Peyer's patch (tissue), 4 donors: ENCODE measurements at regions not wholly inside any gene's neighbourhood (a gene's known extent, or its start where the extent isn't known, plus 50 kb on each side); places are given as distances from the start of the nearest gene placed in this dataset.

Experiments used
- DNase-seq, 3 donors: peaks; one replicate each; pipeline ENCODE4 v3.0.0-alpha.2; 2017 to 2019
- H3K27ac ChIP-seq, 4 donors: fragments of 200-600 bp; sonication (generic); one replicate each; pipeline ENCODE4 v1.5.1; 2016 to 2019
- H3K27me3 ChIP-seq, 2 donors: fragments of 200-600 bp; sonication (generic); one replicate each; pipeline ENCODE4 v1.5.1; 2019
- H3K36me3 ChIP-seq, 3 donors: fragments of 200-600 bp; sonication (generic); one replicate each; pipeline ENCODE4 v1.5.1; 2016 to 2019
- H3K4me1 ChIP-seq, 4 donors: fragments of 200-600 bp; sonication (generic); one replicate each; pipeline ENCODE4 v1.5.1; 2016 to 2019
- H3K4me3 ChIP-seq, 4 donors: fragments of 200-600 bp; sonication (generic); 1 replicate in 3 of 4; 2 replicates in 1 of 4; pipeline ENCODE4 v1.5.1; 2016 to 2019; ENCODE audit warnings: mild to moderate bottlenecking in 1 of 4
- H3K9me3 ChIP-seq, 4 donors: fragments of 200-600 bp; sonication (generic); one replicate each; pipeline ENCODE4 v1.5.1; 2016 to 2019; ENCODE audit warnings: mild to moderate bottlenecking in 1 of 4
- CTCF ChIP-seq, 6 experiments: fragments of 450-650 bp in 4 of 6; fragments of 200-600 bp in 2 of 6; sonication (generic) in 1 of 6; IDR thresholded peaks; one replicate each; pipeline ENCODE4 v1.5.1; 2017 to 2019; ENCODE audit warnings: antibody characterized with exemption in 6 of 6, mild to moderate bottlenecking in 3 of 6, moderate library complexity in 1 of 6
- POLR2A ChIP-seq, 2 donors: fragments of 450-650 bp; IDR thresholded peaks; one replicate each; pipeline ENCODE4 v1.5.1; 2017; ENCODE audit warnings: antibody characterized with exemption in 2 of 2, mild to moderate bottlenecking in 2 of 2, moderate library complexity in 2 of 2

- Histone ChIP-seq H3K4me1 (peaks cover 0 to 11% (median 0%) of the 10 kb centered on the region in 4 donors), H3K9me3 (no peaks in the 10 kb centered on the region), H3K36me3 (no peaks in the 10 kb centered on the region), H3K27ac (no peak overlapping the region), H3K4me3 (no peak overlapping the region), H3K27me3 (no peaks in the 10 kb centered on the region)
- TF ChIP-seq POLR2A (IDR thresholded peaks at IDR 0.05) (no peak), CTCF (IDR thresholded peaks at IDR 0.05) (no peak)
- DNase-seq, result no peak
These were observed 213.2 kb upstream of the FOXN3 start for GRCh38 chr14:89630101-89630829.

GRCh38 chr14:89629383-89629782 lies 212.3 kb upstream of the FOXN3 start:
- Histone ChIP-seq H3K27ac (no peak overlapping the region), H3K4me1 (peaks cover 0 to 18% (median 0%) of the 10 kb centered on the region in 4 donors), H3K36me3 (no peaks in the 10 kb centered on the region), H3K9me3 (no peaks in the 10 kb centered on the region), H3K4me3 (no peak overlapping the region), H3K27me3 (no peaks in the 10 kb centered on the region)
- TF ChIP-seq POLR2A (IDR thresholded peaks at IDR 0.05) (no peak), CTCF (IDR thresholded peaks at IDR 0.05) (no peak)
- no peak for DNase-seq

DNA sequence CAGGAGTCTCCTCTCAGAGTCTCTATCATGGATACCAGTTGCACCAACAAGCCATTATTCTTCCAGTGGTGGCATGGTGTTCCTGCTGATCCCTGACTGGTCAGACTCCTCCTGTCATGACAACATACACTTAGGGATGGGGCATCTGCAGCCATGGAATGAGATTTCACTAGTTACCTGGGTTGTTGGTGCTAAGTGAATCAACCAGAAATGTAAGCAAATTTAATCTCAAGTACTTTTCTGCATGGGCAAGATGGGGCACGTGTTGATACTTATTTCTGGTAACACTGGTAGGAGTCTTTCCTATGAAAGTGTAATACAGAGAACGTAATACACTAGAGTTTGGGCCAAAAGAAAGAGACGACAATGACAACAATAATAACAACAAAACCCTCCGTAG lies 211.5 kb upstream of the FOXN3 start:
- H3K4me1 ChIP-seq, result peaks cover 0 to 18% (median 0%) of the 10 kb centered on the region in 4 donors
- no peak for DNase-seq
- H3K27me3 ChIP-seq, result no peaks in the 10 kb centered on the region
- H3K4me3 ChIP-seq, result no peak overlapping the region
- H3K27ac ChIP-seq, result no peak overlapping the region
- H3K9me3 ChIP-seq, result no peaks in the 10 kb centered on the region
- no peaks in the 10 kb centered on the region for H3K36me3 ChIP-seq
- TF ChIP-seq CTCF (IDR thresholded peaks at IDR 0.05), result no peak
- TF ChIP-seq POLR2A (IDR thresholded peaks at IDR 0.05), result no peak

DNA sequence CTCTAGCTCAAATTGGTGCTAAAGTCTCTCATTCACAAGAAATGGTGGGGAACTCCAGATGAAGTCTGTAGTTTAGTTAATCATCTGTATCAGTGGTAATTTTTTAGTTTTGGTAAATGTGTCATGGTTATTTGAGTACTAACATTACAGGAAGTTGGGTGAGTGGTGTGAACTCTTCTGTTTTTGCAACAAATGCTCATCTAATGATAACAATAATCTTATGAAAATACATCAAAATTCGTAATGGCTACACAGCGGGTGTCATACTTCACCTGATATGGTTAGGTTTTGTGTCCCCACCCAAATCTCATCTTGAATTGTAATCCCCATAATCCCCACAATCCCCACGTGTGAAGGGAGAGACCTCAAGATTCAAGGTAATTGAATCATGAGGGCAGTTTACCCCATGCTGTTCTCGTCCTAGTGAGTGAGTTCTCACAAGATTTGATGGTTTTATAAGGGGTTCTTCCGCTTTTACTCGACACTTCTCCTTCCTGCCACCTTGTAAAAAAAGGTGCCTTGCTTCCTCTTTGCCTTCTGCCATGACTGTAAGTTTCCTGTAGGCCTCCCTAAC lies 209.3 kb upstream of the FOXN3 start:
- Histone ChIP-seq H3K4me1 (peaks cover 0 to 18% (median 0%) of the 10 kb centered on the region in 4 donors), H3K36me3 (no peaks in the 10 kb centered on the region), H3K27ac (no peak overlapping the region), H3K27me3 (no peaks in the 10 kb centered on the region), H3K9me3 (no peaks in the 10 kb centered on the region), H3K4me3 (no peak overlapping the region)
- TF ChIP-seq POLR2A (IDR thresholded peaks at IDR 0.05) (no peak), CTCF (IDR thresholded peaks at IDR 0.05) (peak in 1 of 6 experiments; percentile 9)
- no peak for DNase-seq

GRCh38 chr14:89625731-89626232 lies 208.7 kb upstream of the FOXN3 start:
- H3K4me3 ChIP-seq, result no peak overlapping the region
- peaks cover 0 to 18% (median 0%) of the 10 kb centered on the region in 4 donors for H3K4me1 ChIP-seq
- H3K27me3 ChIP-seq, result no peaks in the 10 kb centered on the region
- TF ChIP-seq POLR2A (IDR thresholded peaks at IDR 0.05) (no peak), CTCF (IDR thresholded peaks at IDR 0.05) (no peak)
- H3K9me3 ChIP-seq, result no peaks in the 10 kb centered on the region
- H3K27ac ChIP-seq, result no peak overlapping the region
- no peaks in the 10 kb centered on the region for H3K36me3 ChIP-seq
- no peak for DNase-seq
